Effector memory CD8-positive, alpha-beta T cell (primary cell): ENCODE measurements at regions not wholly inside any gene's neighbourhood (a gene's known extent, or its start where the extent isn't known, plus 50 kb on each side); places are given as distances from the start of the nearest gene placed in this dataset.

Experiments
- ATAC-seq: fragments of 150-1000 bp; cut with Tn5 transposase; replicated peaks from 2 replicates; pipeline ENCODE4 v1.10.0; 2021; ENCODE audit warnings: mild to moderate bottlenecking, moderate library complexity
- DNase-seq, 3 experiments: peaks; one replicate each; pipeline ENCODE4 v3.0.0; 2021
- H3K27ac Mint-ChIP-seq, 2 donors: one replicate each; pipeline ENCODE4 v1.8.0; 2022; ENCODE audit warnings: mild to moderate bottlenecking in 2 of 2, mixed read lengths in 2 of 2, moderate library complexity in 2 of 2
- H3K27me3 Mint-ChIP-seq, 2 donors: one replicate each; pipeline ENCODE4 v1.8.0; 2022; ENCODE audit warnings: mixed read lengths in 2 of 2
- H3K36me3 Mint-ChIP-seq: one replicate; pipeline ENCODE4 v1.8.0; 2022; ENCODE audit warnings: mild to moderate bottlenecking, moderate library complexity, mixed read lengths; ENCODE audit not compliant: insufficient read depth
- H3K4me1 Mint-ChIP-seq, 2 donors: one replicate each; pipeline ENCODE4 v1.8.0; 2022; ENCODE audit warnings: low read depth in 2 of 2, mixed read lengths in 2 of 2
- H3K4me3 Mint-ChIP-seq, 2 donors: one replicate each; pipeline ENCODE4 v1.8.0; 2022; ENCODE audit warnings: mild to moderate bottlenecking in 2 of 2, mixed read lengths in 2 of 2, moderate library complexity in 2 of 2
- H3K9me3 Mint-ChIP-seq, 2 donors: one replicate each; pipeline ENCODE4 v1.8.0; 2022; ENCODE audit warnings: mixed read lengths in 2 of 2

DNA sequence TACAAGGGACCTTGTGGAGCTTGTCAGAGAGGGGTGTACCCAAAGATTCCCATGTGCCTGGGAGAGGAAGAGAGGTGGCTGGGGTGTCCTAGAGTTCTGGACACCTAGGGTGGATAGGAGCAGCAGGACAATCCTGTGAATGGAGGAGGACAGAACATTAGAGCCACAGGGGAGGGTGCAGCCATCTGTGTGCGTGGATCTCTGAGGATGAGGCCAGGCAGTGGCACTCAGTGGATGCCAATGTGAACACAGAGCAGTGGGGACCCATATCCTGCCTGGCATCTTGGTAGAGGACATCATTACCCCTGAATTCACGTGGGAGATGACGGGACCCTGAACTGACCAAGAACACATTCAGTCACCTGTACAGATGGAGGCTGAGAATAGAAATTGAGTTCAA is 205.3 kb downstream of the CD83 start:
- no peak overlapping the region for H3K4me3 Mint-ChIP-seq
- H3K27me3 Mint-ChIP-seq, result peaks cover 17 to 37% of the 10 kb centered on the region in 2 donors
- H3K4me1 Mint-ChIP-seq, result peaks cover 0 to 3% of the 10 kb centered on the region in 2 donors
- H3K27ac Mint-ChIP-seq, result no peak overlapping the region
- DNase-seq (no peak), ATAC-seq (no peak)
- H3K36me3 Mint-ChIP-seq, result no peaks in the 10 kb centered on the region
- no peaks in the 10 kb centered on the region for H3K9me3 Mint-ChIP-seq

DNA sequence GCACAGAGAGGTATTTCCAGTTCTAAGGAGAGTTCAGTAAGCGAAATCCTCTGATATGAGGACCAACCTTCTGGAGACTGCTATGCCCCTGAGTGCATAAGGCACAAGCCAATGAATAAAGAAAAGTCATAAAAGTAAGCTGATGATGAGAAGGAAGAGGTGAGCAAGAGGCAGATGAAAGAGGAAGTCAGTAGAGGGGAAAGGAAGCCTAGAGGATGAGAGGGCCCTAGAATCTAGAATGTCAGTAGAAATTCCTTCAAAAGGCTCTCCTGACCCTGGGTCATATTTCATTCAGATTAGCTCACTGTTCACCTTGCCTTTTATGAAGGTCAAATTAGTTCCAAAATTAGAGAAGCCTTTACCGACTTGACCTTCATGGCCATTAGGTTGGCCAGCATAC is 209.2 kb downstream of the CD83 start:
- no peak for DNase-seq
- Mint-ChIP-seq H3K27ac (no peak overlapping the region), H3K27me3 (peaks cover 17 to 20% of the 10 kb centered on the region in 2 donors), H3K4me1 (no peaks in the 10 kb centered on the region), H3K36me3 (no peaks in the 10 kb centered on the region), H3K9me3 (no peaks in the 10 kb centered on the region), H3K4me3 (no peak overlapping the region)
- ATAC-seq, result no peak

DNA sequence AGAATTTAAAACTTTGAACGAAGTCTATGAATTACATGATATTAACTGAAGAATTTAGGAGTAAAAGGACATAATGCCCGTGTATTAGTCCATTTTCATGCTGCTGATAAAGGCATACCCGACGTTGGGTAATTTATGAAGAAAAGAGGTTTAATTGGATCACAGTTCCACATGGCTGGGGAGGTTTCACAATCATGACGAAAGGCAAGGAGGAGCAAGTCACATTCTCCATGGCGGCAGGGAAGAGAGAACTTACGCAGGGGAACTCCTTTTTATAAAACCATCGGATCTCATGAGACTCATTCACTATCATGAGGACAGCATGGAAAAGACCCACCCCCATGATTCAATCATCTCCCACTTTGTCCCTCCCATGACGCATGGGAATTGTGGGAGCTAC is 210.6 kb downstream of the CD83 start:
- Mint-ChIP-seq H3K36me3 (no peaks in the 10 kb centered on the region), H3K27me3 (peaks cover 6 to 14% of the 10 kb centered on the region in 2 donors), H3K27ac (no peak overlapping the region), H3K4me3 (no peak overlapping the region), H3K4me1 (no peaks in the 10 kb centered on the region), H3K9me3 (no peaks in the 10 kb centered on the region)
- ATAC-seq (no peak), DNase-seq (no peak)

DNA sequence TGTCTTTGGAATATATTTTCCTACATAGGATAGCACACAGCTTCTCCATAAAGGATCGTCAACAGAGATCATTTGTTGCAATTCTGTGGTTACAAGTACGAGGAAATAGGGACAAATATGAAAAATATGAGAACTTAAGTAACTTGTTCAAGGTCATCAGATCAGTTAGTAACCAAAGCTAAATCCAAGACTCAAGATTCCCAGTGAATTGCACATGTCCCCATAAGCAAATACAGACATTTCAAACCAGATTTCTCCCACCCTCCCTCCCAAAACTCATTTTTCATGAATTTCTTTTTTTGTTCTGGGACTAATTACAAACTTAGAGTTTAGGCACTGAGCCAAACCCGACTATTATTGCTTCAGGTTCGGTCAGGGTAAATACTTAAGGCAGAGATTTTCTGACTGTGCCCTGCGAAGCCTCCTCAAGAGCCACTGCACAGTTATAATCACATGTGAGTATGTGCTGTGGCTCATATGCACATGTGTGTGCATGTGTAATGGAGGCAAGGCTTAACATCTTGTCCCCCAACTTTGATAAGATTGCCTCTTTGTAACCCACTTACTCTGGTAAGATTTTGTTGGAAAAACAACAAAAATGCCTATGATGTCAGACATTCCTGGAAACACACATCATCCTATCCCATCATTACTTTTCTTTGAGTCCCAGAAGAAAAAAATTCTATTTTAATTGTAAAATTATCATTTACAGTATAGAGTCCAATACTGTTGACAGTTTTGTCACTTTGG is 216.2 kb downstream of the CD83 start:
- H3K36me3 Mint-ChIP-seq, result no peaks in the 10 kb centered on the region
- no peak overlapping the region for H3K4me3 Mint-ChIP-seq
- H3K9me3 Mint-ChIP-seq, result no peaks in the 10 kb centered on the region
- ATAC-seq (no peak), DNase-seq (no peak)
- peaks cover 0 to 5% of the 10 kb centered on the region in 2 donors for H3K27me3 Mint-ChIP-seq
- no peaks in the 10 kb centered on the region for H3K4me1 Mint-ChIP-seq
- no peak overlapping the region for H3K27ac Mint-ChIP-seq

DNA sequence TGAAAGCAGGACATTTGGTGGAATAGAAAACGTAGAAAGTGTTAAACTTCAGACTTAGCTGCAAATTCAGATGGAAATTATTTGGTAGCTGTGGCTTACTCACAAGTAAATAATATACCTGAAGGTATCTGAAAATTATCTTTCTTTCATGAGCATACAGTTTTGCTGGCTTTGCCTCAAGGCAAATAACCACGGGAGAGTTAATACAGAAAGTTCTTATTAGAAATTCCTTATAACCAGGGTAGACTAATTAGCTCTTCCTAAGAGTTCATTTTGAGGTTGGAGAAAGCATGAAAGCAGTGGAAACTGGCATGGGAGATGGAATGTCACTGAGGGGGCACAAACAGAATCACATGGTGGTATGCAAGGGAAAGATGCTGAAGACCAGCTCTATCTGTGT is 217.5 kb downstream of the CD83 start:
- H3K36me3 Mint-ChIP-seq, result no peaks in the 10 kb centered on the region
- no peak overlapping the region for H3K27ac Mint-ChIP-seq
- DNase-seq, result no peak
- H3K9me3 Mint-ChIP-seq, result no peaks in the 10 kb centered on the region
- no peak overlapping the region for H3K4me3 Mint-ChIP-seq
- ATAC-seq, result no peak
- no peaks in the 10 kb centered on the region for H3K4me1 Mint-ChIP-seq
- H3K27me3 Mint-ChIP-seq, result peaks cover 0 to 5% of the 10 kb centered on the region in 2 donors

DNA sequence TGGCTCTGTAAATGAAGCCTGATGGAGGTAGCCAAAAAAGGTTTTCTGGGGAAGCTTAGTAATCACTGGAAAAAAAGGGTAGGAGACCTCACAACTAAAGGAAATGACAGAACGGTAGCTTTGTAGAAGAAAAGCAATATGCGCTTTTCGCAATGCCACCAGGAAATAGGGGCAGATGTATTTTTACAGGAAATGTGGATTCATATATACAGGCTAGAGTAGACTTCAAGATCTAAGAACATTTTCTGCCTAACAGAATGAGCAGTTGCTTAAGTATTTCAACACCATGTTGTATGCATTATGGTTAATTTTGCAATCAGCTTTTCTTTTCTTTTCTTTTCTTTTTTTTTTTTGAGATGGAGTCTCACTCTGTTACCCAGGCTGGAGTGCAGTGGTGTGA is 219.6 kb downstream of the CD83 start:
- Mint-ChIP-seq H3K4me1 (no peaks in the 10 kb centered on the region), H3K4me3 (no peak overlapping the region), H3K36me3 (no peaks in the 10 kb centered on the region), H3K27me3 (peaks cover 0 to under 1% of the 10 kb centered on the region in 2 donors), H3K9me3 (no peaks in the 10 kb centered on the region), H3K27ac (no peak overlapping the region)
- ATAC-seq, result no peak
- DNase-seq, result no peak

DNA sequence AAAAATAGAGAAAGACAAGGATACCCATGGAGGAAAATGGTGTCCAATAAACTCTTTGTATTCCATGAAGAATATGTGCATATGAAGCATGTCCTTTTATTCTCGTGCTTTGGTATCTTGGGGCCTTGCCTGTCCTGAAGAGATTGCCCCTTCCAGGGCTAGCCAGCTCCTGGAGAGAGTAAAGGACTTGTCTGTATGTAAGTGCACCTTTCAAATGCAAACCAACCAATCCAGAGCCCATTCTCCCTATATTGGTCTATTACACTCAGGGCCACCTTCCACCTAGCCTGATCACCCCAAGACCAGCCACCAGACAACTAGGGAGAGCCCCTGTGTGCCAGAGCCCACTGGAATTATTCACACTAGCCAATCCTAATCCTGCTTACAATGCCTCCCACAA is 221.6 kb downstream of the CD83 start:
- H3K27me3 Mint-ChIP-seq, result no peaks in the 10 kb centered on the region
- no peaks in the 10 kb centered on the region for H3K36me3 Mint-ChIP-seq
- no peak overlapping the region for H3K4me3 Mint-ChIP-seq
- DNase-seq (no peak), ATAC-seq (no peak)
- H3K27ac Mint-ChIP-seq, result no peak overlapping the region
- H3K4me1 Mint-ChIP-seq, result no peaks in the 10 kb centered on the region
- H3K9me3 Mint-ChIP-seq, result no peaks in the 10 kb centered on the region

DNA sequence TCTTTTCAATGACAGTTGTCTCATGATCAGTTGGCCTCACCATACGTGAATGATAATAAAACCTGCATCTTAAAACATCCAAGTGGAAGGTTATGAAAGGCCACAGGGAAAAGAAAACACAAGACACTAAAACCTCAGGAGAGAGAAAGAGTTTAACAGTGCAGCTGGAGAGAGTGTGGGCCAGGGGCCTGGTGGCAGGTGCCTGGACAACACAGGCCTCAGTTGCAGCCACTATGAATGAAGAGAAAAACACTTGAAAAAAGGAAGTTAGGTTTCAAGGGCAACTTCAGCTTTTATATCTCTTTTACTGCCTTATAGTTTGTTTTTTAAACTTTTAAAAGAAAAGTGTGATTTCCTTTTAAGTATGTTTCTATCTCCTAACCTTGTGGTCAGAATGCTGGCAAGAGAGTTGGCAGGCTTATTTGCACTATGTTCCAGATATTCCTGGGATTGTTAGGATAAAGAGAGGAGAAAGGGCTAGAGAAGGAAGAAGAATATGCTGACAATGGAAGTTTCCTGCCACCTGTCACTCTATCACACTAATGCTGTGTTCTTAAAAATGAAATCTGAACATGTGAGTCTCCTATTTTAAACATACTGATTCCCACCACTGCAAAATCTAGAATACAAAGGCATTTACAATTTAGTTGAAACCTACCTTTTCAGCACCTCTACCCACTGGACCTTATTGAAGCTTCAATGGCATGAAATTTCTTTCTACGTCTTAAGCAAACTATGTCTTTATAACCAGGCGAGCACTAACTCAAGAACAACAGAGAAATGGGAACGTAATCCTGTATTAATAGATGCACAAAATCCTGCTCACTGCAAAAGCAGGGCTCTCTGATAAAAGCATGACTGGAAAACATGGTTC is 222.4 kb downstream of the CD83 start:
- no peaks in the 10 kb centered on the region for H3K9me3 Mint-ChIP-seq
- no peak overlapping the region for H3K4me3 Mint-ChIP-seq
- no peaks in the 10 kb centered on the region for H3K27me3 Mint-ChIP-seq
- DNase-seq (no peak), ATAC-seq (no peak)
- no peak overlapping the region for H3K27ac Mint-ChIP-seq
- H3K36me3 Mint-ChIP-seq, result no peaks in the 10 kb centered on the region
- H3K4me1 Mint-ChIP-seq, result no peaks in the 10 kb centered on the region

DNA sequence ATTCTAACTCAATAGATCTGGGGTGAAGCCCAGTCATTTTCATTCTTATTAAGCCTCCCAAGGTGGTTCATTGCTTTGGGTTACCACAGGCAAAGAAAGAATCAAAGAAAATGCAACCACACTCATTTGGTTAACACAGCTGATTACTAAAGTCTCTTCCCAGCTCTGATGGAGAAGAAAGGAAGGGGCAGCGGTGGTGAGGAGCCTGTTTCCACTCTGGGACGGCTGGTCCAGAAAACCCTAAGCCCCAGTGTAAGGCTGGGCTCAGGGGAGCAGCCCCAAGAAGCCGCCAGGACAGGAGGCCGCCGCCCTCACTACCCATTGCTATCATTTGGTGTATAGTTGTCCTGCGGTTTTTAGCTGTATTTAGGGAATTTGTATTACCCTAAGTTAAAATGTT is 226.9 kb downstream of the CD83 start:
- no peak for DNase-seq
- Mint-ChIP-seq H3K4me1 (no peaks in the 10 kb centered on the region), H3K36me3 (no peaks in the 10 kb centered on the region), H3K4me3 (no peak overlapping the region), H3K9me3 (no peaks in the 10 kb centered on the region), H3K27ac (no peak overlapping the region), H3K27me3 (peaks cover 11 to 21% of the 10 kb centered on the region in 2 donors)
- ATAC-seq, result no peak

DNA sequence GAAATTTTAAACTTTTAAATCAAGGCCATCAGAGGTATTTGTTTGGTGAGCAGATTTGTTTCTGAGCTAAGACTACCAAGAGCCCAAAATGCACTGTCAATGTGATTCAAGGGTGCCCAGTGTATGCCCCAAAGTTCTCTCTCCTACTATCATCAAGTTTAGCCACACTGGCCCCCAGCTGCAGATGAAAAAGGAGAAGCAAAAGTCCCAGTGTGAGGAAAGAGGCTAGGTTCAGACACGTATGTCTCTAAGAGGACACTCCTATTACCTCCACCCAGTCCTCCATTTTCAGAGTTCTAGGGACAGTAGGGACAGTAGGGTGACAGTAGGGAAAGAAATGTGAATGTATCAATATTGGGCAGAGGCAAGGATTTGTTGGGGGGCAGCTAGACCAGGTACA is 230.8 kb downstream of the CD83 start:
- DNase-seq, result no peak
- Mint-ChIP-seq H3K4me3 (no peak overlapping the region), H3K27ac (no peak overlapping the region), H3K9me3 (no peaks in the 10 kb centered on the region), H3K27me3 (peaks cover 11 to 27% of the 10 kb centered on the region in 2 donors), H3K36me3 (no peaks in the 10 kb centered on the region), H3K4me1 (no peaks in the 10 kb centered on the region)
- no peak for ATAC-seq

DNA sequence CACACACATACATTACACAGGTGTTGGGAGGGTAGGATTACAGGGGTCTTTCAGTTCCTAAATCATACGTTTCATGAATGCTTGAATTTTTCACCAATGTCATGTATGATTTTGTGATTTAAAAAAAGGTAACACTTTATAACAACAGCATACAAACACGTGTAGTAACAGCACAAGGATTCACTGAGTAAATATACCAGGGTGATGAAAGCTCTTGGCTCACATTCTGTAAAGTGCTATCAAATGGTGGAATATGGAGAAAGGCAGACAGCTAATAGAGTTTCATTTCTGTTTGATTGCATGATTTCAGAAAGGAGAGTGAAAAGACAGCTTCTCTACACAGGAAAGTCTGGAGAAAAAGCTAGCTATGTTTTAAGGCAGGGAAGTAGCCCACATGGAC is 231.9 kb downstream of the CD83 start:
- ATAC-seq (no peak), DNase-seq (no peak)
- H3K27ac Mint-ChIP-seq, result no peak overlapping the region
- H3K36me3 Mint-ChIP-seq, result no peaks in the 10 kb centered on the region
- no peaks in the 10 kb centered on the region for H3K9me3 Mint-ChIP-seq
- H3K4me1 Mint-ChIP-seq, result no peaks in the 10 kb centered on the region
- H3K4me3 Mint-ChIP-seq, result no peak overlapping the region
- H3K27me3 Mint-ChIP-seq, result peaks cover 11 to 27% of the 10 kb centered on the region in 2 donors

DNA sequence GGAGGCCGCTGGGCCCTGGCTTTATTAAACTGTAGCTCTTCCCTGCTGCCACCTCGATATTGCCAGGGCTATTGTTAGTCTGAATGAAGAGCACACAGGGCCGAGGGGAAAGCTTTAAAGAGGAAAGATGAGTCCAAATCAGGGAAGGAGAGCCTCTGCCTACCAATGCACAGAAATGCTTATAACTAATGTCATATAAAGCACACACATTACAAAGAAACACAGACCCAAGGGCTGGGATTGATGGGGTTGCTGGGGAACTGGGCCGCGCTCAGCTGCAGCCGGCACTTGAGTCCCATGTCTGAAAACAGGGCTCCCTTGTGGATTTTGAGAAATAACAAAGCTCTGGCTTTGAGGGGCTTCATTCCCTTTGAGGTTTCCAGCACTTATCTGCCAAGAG is 232.6 kb downstream of the CD83 start:
- DNase-seq (no peak), ATAC-seq (no peak)
- H3K27ac Mint-ChIP-seq, result no peak overlapping the region
- H3K36me3 Mint-ChIP-seq, result no peaks in the 10 kb centered on the region
- peaks cover 11 to 27% of the 10 kb centered on the region in 2 donors for H3K27me3 Mint-ChIP-seq
- H3K9me3 Mint-ChIP-seq, result no peaks in the 10 kb centered on the region
- no peak overlapping the region for H3K4me3 Mint-ChIP-seq
- no peaks in the 10 kb centered on the region for H3K4me1 Mint-ChIP-seq

DNA sequence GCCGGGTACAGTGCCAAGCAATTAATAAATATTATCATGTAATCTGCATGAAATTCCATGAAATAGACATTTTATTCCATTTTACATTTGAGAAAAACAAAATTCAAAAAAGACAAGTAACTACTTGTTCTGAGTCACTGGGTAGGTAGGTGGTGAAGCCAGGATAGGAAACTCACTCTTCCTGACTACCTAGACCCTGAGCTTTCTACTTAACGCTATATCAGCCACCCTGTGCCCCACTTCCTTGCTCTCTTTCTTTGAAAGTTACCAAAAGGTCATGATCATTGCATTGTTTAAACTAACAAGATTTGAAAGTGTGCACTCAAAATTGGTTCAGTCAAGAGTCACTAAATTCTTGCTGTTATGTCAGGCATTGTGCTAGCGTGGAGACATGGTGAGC is 235.7 kb downstream of the CD83 start:
- no peak overlapping the region for H3K4me3 Mint-ChIP-seq
- no peak overlapping the region for H3K27ac Mint-ChIP-seq
- peaks cover 6 to 18% of the 10 kb centered on the region in 2 donors for H3K27me3 Mint-ChIP-seq
- ATAC-seq (no peak), DNase-seq (no peak)
- H3K4me1 Mint-ChIP-seq, result no peaks in the 10 kb centered on the region
- H3K9me3 Mint-ChIP-seq, result no peaks in the 10 kb centered on the region
- no peaks in the 10 kb centered on the region for H3K36me3 Mint-ChIP-seq

DNA sequence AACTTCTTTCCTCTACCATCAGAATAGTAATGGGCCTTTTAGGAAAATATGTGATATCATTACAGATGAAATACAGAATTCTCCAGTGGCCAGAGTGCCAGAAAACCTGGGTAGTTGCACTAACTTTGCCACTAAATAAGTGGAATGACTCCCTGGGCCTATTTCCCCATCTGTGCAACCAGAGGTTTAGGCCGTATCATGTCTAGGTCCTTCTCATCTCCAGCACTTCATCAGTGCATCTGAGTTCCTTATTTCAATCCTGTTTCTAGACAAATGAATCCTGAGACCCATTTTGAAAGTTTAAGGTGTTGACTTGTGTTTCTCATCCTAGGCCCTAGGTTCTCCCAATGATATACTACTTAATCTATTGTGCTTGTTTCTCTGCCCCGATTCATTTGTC is 236.2 kb downstream of the CD83 start:
- no peak overlapping the region for H3K27ac Mint-ChIP-seq
- H3K36me3 Mint-ChIP-seq, result no peaks in the 10 kb centered on the region
- peaks cover 9 to 13% of the 10 kb centered on the region in 2 donors for H3K27me3 Mint-ChIP-seq
- ATAC-seq (no peak), DNase-seq (no peak)
- H3K4me1 Mint-ChIP-seq, result no peaks in the 10 kb centered on the region
- H3K9me3 Mint-ChIP-seq, result no peaks in the 10 kb centered on the region
- no peak overlapping the region for H3K4me3 Mint-ChIP-seq
